Neutrophil (primary cell): ENCODE measurements at regions not wholly inside any gene's neighbourhood (a gene's known extent, or its start where the extent isn't known, plus 50 kb on each side); places are given as distances from the start of the nearest gene placed in this dataset.

Experiments
- H3K27ac ChIP-seq: fragments of 200-600 bp; sonication (generic); 2 replicates; pipeline ENCODE4 v1.5.1; 2016; ENCODE audit warnings: mild to moderate bottlenecking, moderate library complexity
- H3K27me3 ChIP-seq: fragments of 200-600 bp; sonication (generic); 2 replicates; pipeline ENCODE4 v1.6.0; 2016; ENCODE audit warnings: mild to moderate bottlenecking
- H3K36me3 ChIP-seq: fragments of 200-600 bp; sonication (generic); 2 replicates; pipeline ENCODE4 v1.5.1; 2017
- H3K4me1 ChIP-seq, 2 experiments: fragments of 200-600 bp in 1 of 2; sonication (generic) in 1 of 2; 1 replicate in 1 of 2; 2 replicates in 1 of 2; pipeline versions ENCODE4 v1.5.1 to v1.6.1; 2013 to 2016; ENCODE audit warnings: low read depth in 1 of 2, low read length in 1 of 2, mild to moderate bottlenecking in 1 of 2, moderate library complexity in 1 of 2; ENCODE audit not compliant: control insufficient read depth in 1 of 2, insufficient read depth in 1 of 2
- H3K4me3 ChIP-seq, 2 experiments: fragments of 200-600 bp in 1 of 2; sonication (generic) in 1 of 2; 1 replicate in 1 of 2; 2 replicates in 1 of 2; pipeline ENCODE4 v1.5.1; 2013 to 2016; ENCODE audit warnings: low read depth in 1 of 2, low read length in 1 of 2, mild to moderate bottlenecking in 1 of 2, moderate library complexity in 1 of 2
- H3K9me3 ChIP-seq: fragments of 200-600 bp; sonication (generic); 2 replicates; pipeline ENCODE4 v1.5.1; 2016
- CTCF ChIP-seq: fragments of 200-600 bp; sonication (generic); IDR thresholded peaks from 2 replicates; pipeline ENCODE4 v1.5.1; 2016; ENCODE audit warnings: antibody characterized with exemption

GRCh38 chr6:164401871-164402270, 907.5 kb downstream of the C6orf118 start:
- no peaks in the 10 kb centered on the region for H3K27me3 ChIP-seq
- no peaks in the 10 kb centered on the region for H3K36me3 ChIP-seq
- TF ChIP-seq CTCF: no peak
- no peaks in the 10 kb centered on the region for H3K9me3 ChIP-seq
- H3K27ac ChIP-seq: no peak overlapping the region
- no peak overlapping the region for H3K4me3 ChIP-seq
- H3K4me1 ChIP-seq: no peaks in the 10 kb centered on the region

GRCh38 chr6:164398647-164399046, 910.8 kb downstream of the C6orf118 start:
- no peaks in the 10 kb centered on the region for H3K36me3 ChIP-seq
- no peak for TF ChIP-seq CTCF
- H3K4me3 ChIP-seq: no peak overlapping the region
- H3K9me3 ChIP-seq: no peaks in the 10 kb centered on the region
- no peaks in the 10 kb centered on the region for H3K27me3 ChIP-seq
- no peak overlapping the region for H3K27ac ChIP-seq
- H3K4me1 ChIP-seq: no peaks in the 10 kb centered on the region

GRCh38 chr6:164396071-164397047, 913.0 kb downstream of the C6orf118 start:
- Histone ChIP-seq H3K27me3 (no peaks in the 10 kb centered on the region), H3K4me1 (no peaks in the 10 kb centered on the region), H3K4me3 (no peak overlapping the region), H3K9me3 (no peaks in the 10 kb centered on the region), H3K27ac (no peak overlapping the region), H3K36me3 (no peaks in the 10 kb centered on the region)
- TF ChIP-seq CTCF: no peak

GRCh38 chr6:164379795-164380194, 929.6 kb downstream of the C6orf118 start:
- H3K27me3 ChIP-seq: no peaks in the 10 kb centered on the region
- H3K27ac ChIP-seq: no peak overlapping the region
- TF ChIP-seq CTCF: no peak
- H3K4me1 ChIP-seq: no peaks in the 10 kb centered on the region
- H3K9me3 ChIP-seq: no peaks in the 10 kb centered on the region
- H3K36me3 ChIP-seq: no peaks in the 10 kb centered on the region
- H3K4me3 ChIP-seq: no peak overlapping the region

- Histone ChIP-seq H3K27me3 (no peaks in the 10 kb centered on the region), H3K27ac (no peak overlapping the region), H3K4me3 (no peak overlapping the region), H3K4me1 (no peaks in the 10 kb centered on the region), H3K9me3 (no peaks in the 10 kb centered on the region), H3K36me3 (no peaks in the 10 kb centered on the region)
- TF ChIP-seq CTCF: no peak
Measured at GRCh38 chr6:164378330-164378729, 931.1 kb downstream of the C6orf118 start.
